ENCODE measurements at regions not wholly inside any gene's neighbourhood (a gene's known extent, or its start where the extent isn't known, plus 50 kb on each side); places are given as distances from the start of the nearest gene placed in this dataset.

GRCh38 chr6:156583083-156583482 lies 194.1 kb upstream of the ARID1B start:
- Histone ChIP-seq H3K27me3 (no peaks in the 10 kb centered on the region), H3K4me1 (no peaks in the 10 kb centered on the region), H3K36me3 (no peaks in the 10 kb centered on the region), H3K27ac (no peak overlapping the region), H3K9me3 (no peaks in the 10 kb centered on the region), H3K4me3 (no peak overlapping the region)
- TF ChIP-seq POLR2A (IDR thresholded peaks at IDR 0.05) (no peak), EP300 (IDR thresholded peaks at IDR 0.05) (no peak), POLR2AphosphoS5 (IDR thresholded peaks at IDR 0.05) (no peak)
- TF ChIP-seq, protein P1, sequence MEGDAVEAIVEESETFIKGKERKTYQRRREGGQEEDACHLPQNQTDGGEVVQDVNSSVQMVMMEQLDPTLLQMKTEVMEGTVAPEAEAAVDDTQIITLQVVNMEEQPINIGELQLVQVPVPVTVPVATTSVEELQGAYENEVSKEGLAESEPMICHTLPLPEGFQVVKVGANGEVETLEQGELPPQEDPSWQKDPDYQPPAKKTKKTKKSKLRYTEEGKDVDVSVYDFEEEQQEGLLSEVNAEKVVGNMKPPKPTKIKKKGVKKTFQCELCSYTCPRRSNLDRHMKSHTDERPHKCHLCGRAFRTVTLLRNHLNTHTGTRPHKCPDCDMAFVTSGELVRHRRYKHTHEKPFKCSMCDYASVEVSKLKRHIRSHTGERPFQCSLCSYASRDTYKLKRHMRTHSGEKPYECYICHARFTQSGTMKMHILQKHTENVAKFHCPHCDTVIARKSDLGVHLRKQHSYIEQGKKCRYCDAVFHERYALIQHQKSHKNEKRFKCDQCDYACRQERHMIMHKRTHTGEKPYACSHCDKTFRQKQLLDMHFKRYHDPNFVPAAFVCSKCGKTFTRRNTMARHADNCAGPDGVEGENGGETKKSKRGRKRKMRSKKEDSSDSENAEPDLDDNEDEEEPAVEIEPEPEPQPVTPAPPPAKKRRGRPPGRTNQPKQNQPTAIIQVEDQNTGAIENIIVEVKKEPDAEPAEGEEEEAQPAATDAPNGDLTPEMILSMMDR (IDR thresholded peaks at IDR 0.05) = no peak
- no peak for DNase-seq (ENCODE audit: low spot score in 2 of 2)
- 85% methylated on average over 6 of the region's 6 CpGs for WGBS

DNA sequence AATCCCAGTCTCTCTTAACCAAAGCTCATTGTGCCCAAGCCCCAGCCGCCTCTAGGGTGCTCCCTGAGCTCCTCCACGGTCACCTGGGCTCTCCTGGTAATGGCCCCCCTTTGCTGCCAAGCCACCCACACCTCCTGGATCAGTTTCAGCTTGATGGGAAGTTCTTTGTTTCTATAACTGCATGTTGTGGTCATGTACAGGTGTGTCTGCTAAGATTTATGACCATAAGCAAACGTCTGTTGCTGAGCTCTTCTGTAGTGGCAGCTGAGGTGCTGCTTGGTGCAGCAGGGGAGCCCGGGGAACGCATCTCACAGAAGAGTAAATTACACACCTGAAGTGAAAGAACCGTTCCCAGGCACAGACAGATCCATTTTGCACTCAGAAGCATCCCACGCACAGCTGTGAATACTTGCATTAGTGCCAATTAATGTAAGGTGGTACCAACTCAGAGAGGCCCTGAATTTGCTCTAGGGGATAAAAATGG lies 194.6 kb upstream of the ARID1B start:
- Histone ChIP-seq H3K27me3 (no peaks in the 10 kb centered on the region), H3K27ac (no peak overlapping the region), H3K36me3 (no peaks in the 10 kb centered on the region), H3K4me3 (no peak overlapping the region), H3K4me1 (no peaks in the 10 kb centered on the region), H3K9me3 (peaks cover 5% of the 10 kb centered on the region)
- no peak for DNase-seq (ENCODE audit: low spot score in 2 of 2)
- WGBS = 53% methylated on average over 7 of the region's 7 CpGs
- TF ChIP-seq, protein P1 (IDR thresholded peaks at IDR 0.05) = no peak
- no peak for TF ChIP-seq POLR2A (IDR thresholded peaks at IDR 0.05)
- no peak for TF ChIP-seq EP300 (IDR thresholded peaks at IDR 0.05)
- no peak for TF ChIP-seq POLR2AphosphoS5 (IDR thresholded peaks at IDR 0.05)

GRCh38 chr6:156579564-156579963 lies 197.6 kb upstream of the ARID1B start:
- H3K4me1 ChIP-seq = no peaks in the 10 kb centered on the region
- H3K27me3 ChIP-seq = no peaks in the 10 kb centered on the region
- DNase-seq (ENCODE audit: low spot score in 2 of 2) = no peak
- no peaks in the 10 kb centered on the region for H3K36me3 ChIP-seq
- peaks cover 20% of the 10 kb centered on the region for H3K9me3 ChIP-seq
- no peak overlapping the region for H3K4me3 ChIP-seq
- H3K27ac ChIP-seq = no peak overlapping the region
- no peak for TF ChIP-seq EP300 (IDR thresholded peaks at IDR 0.05)

DNA sequence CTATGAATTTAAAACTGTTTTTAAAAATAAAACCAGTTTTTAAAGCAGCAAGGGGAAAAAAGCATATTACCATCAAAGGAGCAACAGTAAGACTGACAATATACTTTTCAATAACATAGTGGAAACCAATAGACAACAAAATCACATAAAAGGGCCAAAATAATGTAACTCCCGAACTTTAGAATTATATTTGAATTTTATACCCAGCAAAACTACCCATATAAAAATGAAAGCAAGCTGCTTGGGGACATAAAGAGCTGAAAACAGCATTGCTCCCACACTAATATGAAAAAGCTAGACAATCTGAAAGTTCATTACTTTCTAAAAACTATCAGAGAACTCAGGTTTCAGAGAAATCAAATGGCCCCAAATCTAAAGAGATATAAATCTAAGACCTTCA lies 199.4 kb upstream of the ARID1B start:
- TF ChIP-seq POLR2AphosphoS5 (IDR thresholded peaks at IDR 0.05) (no peak), POLR2A (IDR thresholded peaks at IDR 0.05) (no peak), EP300 (IDR thresholded peaks at IDR 0.05) (no peak)
- TF ChIP-seq, protein P1 (IDR thresholded peaks at IDR 0.05) = no peak
- H3K4me1 ChIP-seq = no peaks in the 10 kb centered on the region
- peaks cover 20% of the 10 kb centered on the region for H3K9me3 ChIP-seq
- no peak overlapping the region for H3K27ac ChIP-seq
- no peaks in the 10 kb centered on the region for H3K27me3 ChIP-seq
- no peaks in the 10 kb centered on the region for H3K36me3 ChIP-seq
- DNase-seq (ENCODE audit: low spot score in 2 of 2) = no peak
- H3K4me3 ChIP-seq = no peak overlapping the region
- 94% methylated on average over 1 of the region's 1 CpG for WGBS

GRCh38 chr6:156575361-156575760 lies 201.8 kb upstream of the ARID1B start:
- H3K4me3 ChIP-seq = no peak overlapping the region
- TF ChIP-seq POLR2A (IDR thresholded peaks at IDR 0.05) = no peak
- TF ChIP-seq, protein P1 (IDR thresholded peaks at IDR 0.05) = no peak
- TF ChIP-seq POLR2AphosphoS5 (IDR thresholded peaks at IDR 0.05) = no peak
- TF ChIP-seq EP300 (IDR thresholded peaks at IDR 0.05) = no peak
- H3K27me3 ChIP-seq = no peaks in the 10 kb centered on the region
- H3K4me1 ChIP-seq = no peaks in the 10 kb centered on the region
- DNase-seq (ENCODE audit: low spot score in 2 of 2) = no peak
- H3K9me3 ChIP-seq = peaks cover 20% of the 10 kb centered on the region
- no peak overlapping the region for H3K27ac ChIP-seq
- H3K36me3 ChIP-seq = no peaks in the 10 kb centered on the region

- 73% methylated on average over 10 of the region's 10 CpGs for WGBS
- Histone ChIP-seq H3K27ac (no peak overlapping the region), H3K4me1 (no peaks in the 10 kb centered on the region), H3K9me3 (no peaks in the 10 kb centered on the region), H3K4me3 (no peak overlapping the region), H3K36me3 (no peaks in the 10 kb centered on the region), H3K27me3 (no peaks in the 10 kb centered on the region)
- TF ChIP-seq, protein P1 (IDR thresholded peaks at IDR 0.05) = no peak
- TF ChIP-seq EP300 (IDR thresholded peaks at IDR 0.05) = no peak
- no peak for DNase-seq (ENCODE audit: low spot score in 2 of 2)
Observed at GRCh38 chr6:156564807-156565149, 212.4 kb upstream of the ARID1B start.

Measured in suprapubic skin (tissue), 4 donors.